ENCODE measurements at regions not wholly inside any gene's neighbourhood (a gene's known extent, or its start where the extent isn't known, plus 50 kb on each side); places are given as distances from the start of the nearest gene placed in this dataset.
"Not testable (repeated sequence)": the region's sequence is repeated elsewhere in the genome, so short reads cannot be mapped to it uniquely, and the experiment has no call there.

DNA sequence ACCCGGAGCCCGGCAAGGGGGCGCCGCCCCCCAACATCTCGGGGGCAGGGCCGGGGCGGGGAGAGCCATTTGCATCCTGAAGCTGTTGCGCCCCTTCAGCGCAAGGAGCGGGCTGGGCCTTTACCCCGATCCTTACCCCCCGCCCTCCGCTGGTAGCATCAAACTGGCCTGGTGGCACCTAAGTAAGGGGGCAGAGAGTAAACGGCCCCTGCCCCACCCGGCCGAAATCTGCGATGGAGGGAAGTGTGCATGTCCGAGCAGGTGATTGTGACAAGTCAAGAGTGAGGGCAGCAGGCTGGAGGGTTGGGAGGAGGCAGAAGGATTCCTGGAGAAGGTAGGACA, 101.2 kb downstream of the ESM1 start:
- no peak for DNase-seq (ENCODE audit: low read depth)

DNA sequence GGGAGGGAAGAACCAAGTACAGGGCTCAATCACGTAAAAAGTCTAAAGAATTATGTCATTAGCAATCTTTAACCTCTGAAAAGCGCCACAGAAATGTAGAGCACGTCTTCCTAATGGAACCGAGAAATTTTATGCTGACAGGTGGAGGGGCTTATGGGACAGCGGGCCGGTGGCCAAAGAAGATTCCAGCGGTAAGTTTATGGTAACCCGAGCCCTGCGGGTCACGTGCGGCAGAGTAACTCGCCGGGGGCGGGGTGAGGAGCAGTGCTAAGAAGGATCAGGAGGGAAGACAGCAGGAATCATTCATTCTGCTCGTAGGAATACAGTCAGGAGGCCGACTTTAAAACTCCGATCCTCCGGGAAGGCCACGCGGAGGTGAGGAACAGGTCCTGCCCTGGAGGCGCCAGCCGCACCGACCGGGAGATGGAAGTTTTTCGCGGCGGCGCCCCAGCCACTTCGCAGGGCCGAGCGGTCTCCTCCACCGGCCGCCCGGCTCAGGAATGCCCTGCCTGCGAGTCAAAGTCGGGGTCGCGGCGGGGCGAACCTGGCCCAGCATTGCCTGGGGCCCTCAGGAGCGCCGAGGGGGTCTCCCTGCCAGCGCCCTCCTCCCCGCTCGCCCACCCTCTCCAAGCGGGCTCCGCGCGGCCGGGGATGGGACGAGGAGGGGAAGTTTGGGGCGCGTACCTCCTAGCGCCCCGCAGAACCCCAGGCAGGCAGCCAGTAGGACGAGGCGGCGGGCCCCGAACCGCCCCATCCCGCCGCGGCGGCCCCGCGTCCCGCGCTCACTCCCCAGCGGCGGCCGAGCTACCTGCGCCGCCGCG, 101.8 kb downstream of the ESM1 start:
- no peak for DNase-seq (ENCODE audit: low read depth)

DNA sequence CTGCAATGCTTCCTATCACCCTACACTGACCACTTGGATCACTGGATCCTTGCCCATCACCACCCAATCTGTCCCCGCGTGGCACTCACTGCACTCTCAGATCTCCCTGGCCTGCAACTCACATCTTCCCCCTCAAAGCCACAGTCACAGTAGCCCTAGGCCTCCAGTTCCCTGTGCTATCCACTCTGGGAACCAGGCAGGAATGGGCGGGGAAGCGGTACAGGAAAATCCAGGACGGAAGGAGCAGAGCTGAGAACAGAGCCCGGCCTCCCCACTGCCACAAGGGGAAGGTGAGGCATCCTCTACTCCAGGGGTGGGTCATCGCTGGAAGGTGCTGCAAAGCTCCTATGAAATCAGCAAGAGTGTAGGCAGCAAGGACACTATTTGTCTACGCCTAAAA, 102.6 kb downstream of the ESM1 start:
- no peak for DNase-seq (ENCODE audit: low read depth)

DNA sequence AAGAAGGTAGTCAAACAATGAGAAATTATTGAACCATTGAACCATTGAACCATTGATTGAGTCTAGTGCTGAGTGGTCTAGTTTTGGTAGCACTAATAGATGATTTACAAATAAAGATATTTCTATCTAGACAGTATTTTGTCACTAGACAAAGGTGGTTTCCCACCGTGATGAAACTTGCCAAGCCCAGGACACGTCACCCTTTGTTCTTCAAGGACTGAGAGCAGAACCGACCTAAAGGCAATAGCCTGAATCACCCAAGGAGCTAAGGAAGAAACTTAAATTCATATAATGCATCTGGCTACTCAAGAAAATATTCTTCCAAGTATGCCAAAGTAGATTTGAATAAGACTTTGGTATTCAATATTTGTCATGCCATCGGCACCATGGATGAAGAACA, 103.3 kb downstream of the ESM1 start:
- no peak for DNase-seq (ENCODE audit: low read depth)

DNA sequence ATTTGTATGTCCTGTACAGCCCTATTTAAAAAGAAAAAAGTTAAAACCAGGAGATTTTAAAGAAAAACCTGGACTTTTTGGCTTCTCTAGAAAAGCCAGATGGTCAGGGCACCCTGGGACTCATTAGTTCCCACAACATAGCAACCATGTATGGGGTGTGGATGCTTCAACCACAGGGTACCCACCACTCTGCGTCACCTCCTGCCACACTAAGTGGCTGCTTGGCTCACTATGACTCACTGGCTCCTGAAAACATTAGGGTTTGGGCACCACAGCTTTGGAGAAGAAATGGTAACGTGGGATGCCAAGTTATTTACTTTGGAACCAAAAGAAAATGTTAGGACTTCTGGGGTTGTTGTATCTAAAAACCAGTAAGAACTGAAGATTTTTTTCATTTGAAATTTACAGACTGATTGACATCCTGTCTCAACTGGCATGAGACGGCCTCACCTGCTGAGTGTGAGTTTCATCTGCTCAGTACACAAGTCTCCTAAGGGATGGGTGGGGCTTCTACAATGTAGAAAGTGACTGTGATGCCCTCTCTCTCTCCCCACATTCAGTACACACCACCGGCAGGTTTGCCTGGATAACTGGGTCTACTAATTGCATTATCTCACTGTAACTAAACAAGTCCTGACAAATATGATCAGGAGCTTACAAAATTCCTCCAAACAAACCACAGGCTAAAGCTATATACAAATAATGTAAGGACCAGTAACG, 103.9 kb downstream of the ESM1 start:
- no peak for DNase-seq (ENCODE audit: low read depth)

DNA sequence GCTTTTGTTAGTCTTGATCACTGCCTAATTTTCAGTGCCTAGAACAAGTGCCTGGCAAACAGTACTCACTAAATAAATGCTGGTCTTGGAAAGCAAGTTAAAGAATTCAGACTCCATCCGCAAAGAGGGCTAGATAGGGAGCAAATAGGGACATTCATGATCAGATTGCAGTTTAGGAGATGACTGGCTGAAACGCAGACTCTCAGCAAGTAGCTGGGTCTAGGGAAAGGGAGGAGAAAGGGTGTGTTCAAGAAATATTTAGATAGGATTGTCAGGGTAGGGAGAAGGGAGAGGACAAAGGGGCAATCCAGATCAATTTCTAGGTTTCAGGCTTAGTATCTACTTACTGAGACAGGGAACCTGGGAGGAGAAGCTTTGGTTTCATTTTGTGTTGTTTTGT, 108.4 kb downstream of the ESM1 start:
- DNase-seq (ENCODE audit: low read depth) = no peak

DNA sequence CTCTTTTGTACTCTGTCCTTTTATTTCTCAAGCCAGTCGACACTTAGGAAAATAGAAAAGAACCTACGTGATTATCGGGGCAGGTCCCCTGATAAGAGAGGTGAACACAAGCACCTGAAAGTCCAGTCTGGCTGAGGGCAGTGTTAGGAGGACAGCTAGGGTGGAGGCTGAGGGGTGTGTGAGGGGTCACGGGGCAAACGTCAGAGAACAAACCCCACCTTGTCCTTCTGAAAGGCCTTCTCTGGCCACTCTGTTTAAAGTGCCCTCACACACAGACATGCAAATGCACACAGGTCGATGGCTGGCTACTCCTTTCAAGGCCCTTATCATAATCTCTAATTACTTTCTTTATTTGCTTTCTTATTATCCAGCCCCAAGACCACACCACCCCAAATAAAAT, 108.8 kb downstream of the ESM1 start:
- DNase-seq (ENCODE audit: low read depth) = no peak

DNA sequence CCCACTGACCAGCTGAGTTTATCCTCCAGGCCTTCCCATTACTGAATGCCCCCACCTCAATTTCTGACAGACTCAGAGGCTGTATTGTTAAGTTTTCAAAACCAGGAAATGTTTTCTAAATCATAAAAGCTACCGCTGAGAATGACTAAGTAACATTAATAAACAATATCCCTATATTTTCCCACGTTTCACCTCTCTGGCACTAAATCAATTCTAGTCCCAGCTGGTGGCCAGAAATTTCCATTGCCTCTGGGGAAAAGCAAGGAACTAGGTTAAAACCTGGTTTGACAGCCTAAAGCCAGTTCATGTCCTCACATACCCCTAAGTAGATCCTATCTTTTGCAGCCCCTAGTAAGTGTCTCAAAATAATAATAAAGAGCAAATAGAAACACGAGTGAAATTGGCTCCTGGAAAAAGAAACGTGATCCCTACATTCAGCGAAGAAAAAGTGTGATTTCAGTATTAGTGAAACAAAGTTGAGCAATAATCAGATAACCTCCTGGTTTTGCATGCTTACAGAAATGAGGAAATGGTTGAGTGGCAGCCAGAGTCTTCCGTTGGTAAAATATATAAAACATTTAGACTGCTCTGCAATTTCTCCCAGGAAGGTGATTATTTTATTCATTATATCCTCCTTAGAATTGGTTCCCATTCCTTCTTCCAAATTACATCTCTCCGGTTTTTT, 110.9 kb downstream of the ESM1 start:
- DNase-seq (ENCODE audit: low read depth) = no peak

DNA sequence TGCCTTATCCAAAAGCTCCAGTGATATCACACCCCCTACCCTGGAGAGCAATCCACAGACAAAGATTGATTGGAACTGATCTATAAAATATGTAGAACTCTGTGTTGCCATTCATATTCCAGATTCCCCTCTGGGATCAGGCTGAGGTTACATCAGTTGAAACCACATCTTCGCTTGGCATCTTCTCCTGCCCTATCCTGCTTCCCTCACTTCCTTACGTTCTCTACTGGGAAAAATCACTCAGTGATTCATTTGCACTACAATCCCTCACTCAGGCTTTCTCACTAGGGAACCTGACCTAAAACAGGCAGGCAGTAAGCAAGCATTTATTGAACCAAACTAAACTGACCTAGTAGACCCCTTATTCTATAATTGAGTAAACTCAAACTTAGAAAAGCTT, 111.7 kb downstream of the ESM1 start:
- no peak for DNase-seq (ENCODE audit: low read depth)

DNA sequence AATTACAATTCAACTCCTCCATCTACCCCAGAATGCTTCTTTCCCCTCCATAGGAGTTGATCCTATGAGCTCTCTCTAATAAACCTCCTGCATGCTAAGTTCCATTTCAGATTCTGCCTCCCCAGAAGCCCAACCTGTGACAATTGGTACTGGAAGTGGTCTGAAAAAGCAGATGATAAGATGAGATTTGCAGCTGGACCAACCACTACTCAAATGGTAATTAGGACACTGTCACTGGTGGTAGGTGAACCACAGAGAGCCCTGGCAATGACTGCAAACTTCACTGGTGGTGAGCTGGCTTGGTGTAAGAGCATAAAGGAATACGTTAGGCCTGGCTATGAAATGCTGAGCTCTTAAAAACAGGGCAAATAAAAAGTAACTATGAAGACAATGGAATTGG, 112.6 kb downstream of the ESM1 start:
- DNase-seq (ENCODE audit: low read depth) = no peak

DNA sequence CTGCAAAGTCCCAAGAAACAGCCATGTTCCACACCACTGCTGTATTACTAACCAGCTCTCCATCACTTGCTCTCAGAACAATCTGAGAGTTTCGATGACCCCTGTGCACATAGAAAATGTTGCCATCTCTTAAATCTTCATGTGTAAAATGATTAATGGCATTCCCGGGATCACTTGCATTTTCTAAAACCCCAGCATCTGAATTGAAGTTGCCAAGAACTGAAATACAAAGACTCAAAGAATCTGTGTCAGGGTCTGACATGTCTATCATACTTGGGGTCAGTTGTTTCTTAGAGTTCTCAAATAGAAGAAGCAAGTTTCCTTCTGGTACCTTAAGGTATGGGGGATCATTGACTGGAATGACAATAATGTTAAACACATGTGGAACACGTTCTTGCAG, 115.1 kb downstream of the ESM1 start:
- no peak for DNase-seq (ENCODE audit: low read depth)

DNA sequence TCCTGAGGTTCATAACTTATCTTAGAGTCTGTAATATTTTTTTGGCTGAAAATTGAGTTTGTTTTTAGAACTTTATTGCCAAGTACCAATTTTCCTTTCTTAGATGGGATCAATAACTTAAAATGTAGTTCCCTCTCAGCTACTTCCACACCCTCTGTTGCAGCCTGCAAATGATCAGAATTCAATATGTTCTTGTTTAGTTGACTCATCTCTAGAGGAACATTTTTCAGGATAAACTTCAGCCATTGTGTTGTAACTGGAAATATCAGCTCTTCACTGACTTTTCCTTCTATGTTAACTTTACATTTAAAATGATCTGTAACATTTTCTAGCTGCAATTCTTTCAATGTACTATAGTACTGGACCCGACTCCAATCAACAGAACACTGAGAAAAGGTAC, 115.7 kb downstream of the ESM1 start:
- no peak for DNase-seq (ENCODE audit: low read depth)

DNA sequence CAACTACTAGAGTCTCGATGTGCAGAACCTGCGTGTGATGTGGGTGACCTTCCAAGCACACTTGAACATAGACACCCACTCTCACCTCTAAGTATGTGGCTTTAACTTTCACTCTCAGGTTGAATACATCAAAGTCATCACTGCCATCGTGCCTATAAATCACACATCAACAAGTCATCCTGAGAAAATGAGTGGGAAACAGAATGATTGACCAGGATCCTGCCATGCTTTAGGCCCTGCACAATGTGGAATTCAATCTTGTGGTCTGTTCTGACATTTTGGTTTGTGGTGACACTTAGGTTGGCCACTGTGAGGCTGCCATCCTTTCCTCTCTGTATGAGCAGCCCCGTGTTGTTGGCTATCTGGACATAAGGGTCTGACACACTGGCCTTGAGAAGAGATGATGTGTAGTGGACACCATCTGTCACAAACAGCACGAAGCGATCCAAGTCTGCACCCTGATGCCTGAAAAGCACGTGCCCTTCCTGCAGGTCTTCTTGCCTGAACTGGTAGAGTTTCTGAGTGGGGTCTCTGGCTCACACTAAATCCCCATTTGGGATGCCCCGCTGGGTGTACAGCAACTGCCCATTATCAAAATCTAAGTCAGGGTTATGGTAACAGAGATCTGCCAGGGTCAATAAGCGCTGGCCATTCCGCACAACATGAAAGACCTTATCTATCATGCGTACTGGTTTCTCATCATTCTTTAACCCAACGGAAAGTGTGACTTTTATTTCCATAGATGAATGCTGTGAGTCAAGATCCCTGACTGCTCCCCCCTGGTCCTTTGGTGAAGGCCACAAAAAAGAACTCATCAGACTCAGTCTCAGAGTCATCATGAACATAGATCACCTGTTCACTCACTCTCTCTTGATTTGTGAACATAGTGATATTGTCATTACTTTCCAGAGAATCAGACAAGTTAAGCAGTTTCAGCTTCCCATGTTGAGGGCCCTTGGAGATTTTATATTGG, 116.6 kb downstream of the ESM1 start:
- DNase-seq (ENCODE audit: low read depth) = no peak

DNA sequence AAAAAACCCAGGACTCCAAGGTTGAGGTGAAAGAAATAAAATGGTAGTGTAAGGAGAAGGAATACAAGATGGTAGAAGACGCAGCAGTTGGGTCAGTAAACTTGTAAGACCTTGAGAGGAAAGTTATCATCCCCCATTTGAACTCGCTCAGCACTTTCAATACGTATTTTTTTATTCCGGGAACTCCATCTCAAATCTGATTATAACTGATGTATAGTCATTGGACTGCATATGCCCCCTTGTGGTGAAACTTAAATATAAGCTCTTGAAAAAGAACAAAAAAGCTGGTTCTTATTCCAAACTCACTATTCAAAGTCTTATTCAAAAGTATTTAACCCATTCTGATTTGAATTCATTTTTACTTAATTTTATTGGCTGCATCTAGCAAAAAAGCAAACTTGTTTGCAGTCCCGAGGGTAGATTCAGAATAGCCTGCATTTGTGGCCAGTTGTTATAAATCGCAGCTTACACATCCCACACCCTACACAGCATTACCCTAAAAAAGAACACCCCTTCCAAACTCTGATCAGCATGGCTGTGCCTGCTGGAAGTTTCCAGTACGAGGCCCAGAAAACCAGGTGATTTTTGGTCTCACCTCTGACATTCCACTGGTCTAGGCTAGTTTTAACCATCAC, 118.0 kb downstream of the ESM1 start:
- no peak for DNase-seq (ENCODE audit: low read depth)

DNA sequence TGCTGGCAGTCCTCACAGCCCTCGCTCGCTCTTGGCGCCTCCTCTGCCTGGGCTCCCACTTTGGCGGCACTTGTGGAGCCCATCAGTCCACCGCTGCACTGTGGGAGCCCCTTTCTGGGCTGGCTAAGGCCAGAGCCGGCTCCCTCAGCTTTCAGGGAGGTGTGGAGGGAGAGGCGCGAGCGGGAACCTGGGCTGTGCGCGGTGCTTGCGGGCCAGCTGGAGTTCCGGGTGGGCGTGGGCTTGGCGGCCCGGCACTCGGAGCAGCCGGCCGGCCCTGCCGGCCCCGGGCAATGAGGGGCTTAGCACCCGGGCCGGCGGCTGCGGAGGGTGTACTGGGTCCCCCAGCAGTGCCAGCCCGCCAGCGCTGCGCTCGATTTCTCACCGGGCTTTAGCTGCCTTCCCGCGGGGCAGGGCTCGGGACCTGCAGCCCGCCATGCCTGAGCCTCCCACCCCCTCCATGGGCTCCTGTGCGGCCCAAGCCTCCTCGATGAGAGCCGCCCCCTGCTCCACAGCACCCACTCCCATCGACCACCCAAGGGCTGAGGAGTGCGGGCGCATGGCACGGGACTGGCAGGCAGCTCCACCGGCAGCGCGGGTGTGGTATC, 120.4 kb downstream of the ESM1 start:
- not testable (repeated sequence) for DNase-seq (ENCODE audit: low read depth)

DNA sequence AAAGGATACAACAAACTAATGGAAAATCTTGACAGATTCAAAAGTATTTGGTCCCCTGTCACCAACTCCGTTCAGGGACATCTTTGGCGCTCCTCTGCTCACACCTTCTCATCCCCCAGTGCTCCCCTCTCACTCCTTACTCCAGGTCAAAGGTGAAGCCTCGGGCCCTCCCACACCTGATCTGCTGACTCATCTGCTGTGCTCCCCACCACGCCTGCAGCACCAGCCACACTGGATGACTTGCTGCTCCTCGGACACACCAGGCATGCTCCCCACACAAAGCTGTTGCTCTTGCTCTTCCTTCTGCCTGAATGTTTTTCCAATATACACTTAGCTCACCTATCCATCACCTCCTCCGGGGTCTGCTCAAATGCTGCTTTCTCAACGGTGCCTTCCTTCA, 123.4 kb downstream of the ESM1 start:
- DNase-seq (ENCODE audit: low read depth) = no peak

DNA sequence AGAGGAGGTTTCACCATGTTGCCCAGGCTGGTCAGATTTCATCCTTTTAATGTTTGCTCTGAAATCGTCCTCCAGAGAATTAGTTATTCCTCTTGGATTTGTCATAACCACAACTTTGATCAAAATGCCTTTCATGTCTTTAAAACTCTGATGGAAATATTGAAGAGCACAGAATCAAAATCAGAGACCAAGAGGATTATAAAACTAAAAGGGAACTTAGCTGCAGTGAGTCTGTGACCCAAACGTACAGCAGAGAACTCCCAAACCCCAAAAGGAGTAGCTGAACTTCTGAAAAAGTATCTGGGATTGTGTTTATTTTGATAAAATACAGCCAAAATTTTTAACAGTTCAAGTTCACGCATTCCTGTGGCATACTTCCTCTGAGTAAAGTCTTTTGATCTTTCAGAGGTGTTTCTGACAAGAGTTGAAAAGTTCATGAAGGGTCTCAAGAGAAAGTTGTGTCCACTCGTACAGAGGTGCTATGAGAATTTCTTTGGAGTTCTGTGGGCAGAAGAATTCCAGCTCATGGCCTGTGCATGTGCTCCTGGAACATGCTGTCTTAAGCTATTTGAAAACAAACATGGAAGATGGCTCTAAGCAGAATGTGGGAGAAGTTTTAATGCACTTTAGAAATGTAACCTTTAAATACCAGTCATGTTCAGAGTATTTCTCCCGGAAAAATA, 124.0 kb downstream of the ESM1 start:
- no peak for DNase-seq (ENCODE audit: low read depth)

DNA sequence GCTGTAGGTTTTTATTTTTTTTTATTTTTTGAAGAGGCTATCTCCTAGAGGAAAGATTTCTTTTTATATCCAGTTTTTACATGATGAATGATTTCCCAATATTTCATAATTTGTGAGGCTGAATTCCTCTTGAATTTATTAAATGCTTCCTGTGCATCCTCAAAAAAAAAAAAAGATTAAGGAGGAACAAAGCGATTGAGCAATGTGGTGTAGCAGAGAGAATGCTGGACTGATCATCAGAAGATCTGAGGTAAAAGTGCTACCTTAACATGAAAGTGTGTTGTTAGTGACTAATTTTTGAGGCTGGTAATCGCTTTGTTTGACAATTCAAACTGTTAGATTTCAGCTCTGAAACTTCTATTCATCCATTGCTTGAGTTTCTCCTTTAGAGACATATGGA, 125.1 kb downstream of the ESM1 start:
- DNase-seq (ENCODE audit: low read depth) = no peak

DNA sequence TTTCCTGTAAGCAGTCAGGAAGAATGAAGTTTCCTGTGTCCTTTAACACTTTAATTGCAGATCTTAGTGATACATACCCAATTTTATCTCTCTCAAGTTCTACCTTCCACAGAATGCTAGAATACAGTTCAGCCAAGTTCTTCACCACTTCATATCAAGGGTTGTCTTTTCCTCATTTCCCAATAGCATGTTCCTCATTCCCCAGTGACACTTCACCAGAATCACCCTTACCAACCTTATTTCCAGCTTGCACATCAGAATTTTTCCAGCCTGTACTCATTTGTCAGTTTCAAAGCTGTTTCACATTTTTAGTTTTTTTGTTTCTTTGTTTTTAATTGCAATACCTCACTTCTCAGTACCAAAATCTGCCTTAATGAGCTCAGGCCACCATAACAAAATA, 126.1 kb downstream of the ESM1 start:
- no peak for DNase-seq (ENCODE audit: low read depth)

DNA sequence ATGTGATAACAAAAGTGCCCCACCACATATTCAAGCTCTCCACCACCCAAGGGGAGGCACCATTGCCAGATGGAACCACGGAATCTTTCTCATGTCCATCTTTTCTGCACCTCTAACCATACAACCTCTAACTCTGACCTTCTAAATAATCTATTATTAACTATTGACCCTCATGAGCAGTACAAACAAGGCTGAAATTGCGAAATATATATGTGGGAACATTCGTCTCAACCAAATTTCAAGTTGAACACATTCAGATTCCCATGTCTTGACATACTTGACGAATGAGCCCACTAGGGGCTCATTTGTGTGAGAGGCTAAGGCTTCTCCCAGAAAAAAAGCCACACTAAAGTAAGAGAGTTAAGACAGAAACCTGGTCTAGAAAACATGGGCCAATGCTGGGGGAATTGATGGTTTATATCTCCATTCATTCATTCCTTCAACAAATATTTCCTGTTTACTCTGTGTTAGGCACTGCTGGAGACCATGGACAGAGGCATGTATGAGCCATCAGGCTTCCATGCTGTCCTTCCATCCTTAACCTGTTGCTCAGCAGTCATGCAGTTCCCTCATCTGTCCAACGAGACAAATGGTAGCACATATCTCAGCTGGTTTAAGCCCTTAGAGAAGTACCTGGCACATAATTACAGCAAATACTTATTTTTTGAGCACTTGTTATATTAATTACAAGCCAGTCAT, 130.4 kb downstream of the ESM1 start:
- DNase-seq (ENCODE audit: low read depth) = no peak
